BJ (cell line): ENCODE measurements at regions not wholly inside any gene's neighbourhood (a gene's known extent, or its start where the extent isn't known, plus 50 kb on each side); places are given as distances from the start of the nearest gene placed in this dataset.
"Not testable (repeated sequence)": the region's sequence is repeated elsewhere in the genome, so short reads cannot be mapped to it uniquely, and the experiment has no call there.

Experiments used
- CTCF ChIA-PET: fragments of 350-600 bp; formaldehyde crosslinking; extraction: SDS; loops from one replicate; lab custom pipeline; 2021; ENCODE audit warnings: antibody characterized with exemption, inconsistent platforms; lab: Yijun Ruan, JAX
- POLR2A ChIA-PET: fragments of 300-600 bp; sonication (Branson Sonifier 250); formaldehyde crosslinking; extraction: SDS; loops from one replicate; lab custom pipeline; 2021; ENCODE audit warnings: antibody characterized with exemption; lab: Charles Lee
- DNase-seq: peaks from one replicate; pipeline ENCODE4 v3.0.0-alpha.2; 2011; ENCODE audit warnings: low read depth
- H3K27me3 ChIP-seq: 2 replicates; pipeline ENCODE4 v1.6.0; 2011; ENCODE audit warnings: low read length; ENCODE audit not compliant: control insufficient read depth, insufficient read depth
- H3K36me3 ChIP-seq: 2 replicates; pipeline ENCODE4 v1.5.1; 2011; ENCODE audit warnings: low read length; ENCODE audit not compliant: control insufficient read depth, insufficient read depth
- H3K4me3 ChIP-seq: 2 replicates; pipeline ENCODE4 v1.5.1; 2011; ENCODE audit warnings: low read depth, mild to moderate bottlenecking, control low read depth, low read length
- TF ChIP-seq, protein P1 (sequence below): IDR thresholded peaks from 2 replicates; pipeline ENCODE4 v1.5.1; 2011; ENCODE audit warnings: low read depth, mild to moderate bottlenecking, control low read depth, inconsistent platforms, low read length, moderate library complexity; ENCODE audit not compliant: insufficient read depth

DNA sequence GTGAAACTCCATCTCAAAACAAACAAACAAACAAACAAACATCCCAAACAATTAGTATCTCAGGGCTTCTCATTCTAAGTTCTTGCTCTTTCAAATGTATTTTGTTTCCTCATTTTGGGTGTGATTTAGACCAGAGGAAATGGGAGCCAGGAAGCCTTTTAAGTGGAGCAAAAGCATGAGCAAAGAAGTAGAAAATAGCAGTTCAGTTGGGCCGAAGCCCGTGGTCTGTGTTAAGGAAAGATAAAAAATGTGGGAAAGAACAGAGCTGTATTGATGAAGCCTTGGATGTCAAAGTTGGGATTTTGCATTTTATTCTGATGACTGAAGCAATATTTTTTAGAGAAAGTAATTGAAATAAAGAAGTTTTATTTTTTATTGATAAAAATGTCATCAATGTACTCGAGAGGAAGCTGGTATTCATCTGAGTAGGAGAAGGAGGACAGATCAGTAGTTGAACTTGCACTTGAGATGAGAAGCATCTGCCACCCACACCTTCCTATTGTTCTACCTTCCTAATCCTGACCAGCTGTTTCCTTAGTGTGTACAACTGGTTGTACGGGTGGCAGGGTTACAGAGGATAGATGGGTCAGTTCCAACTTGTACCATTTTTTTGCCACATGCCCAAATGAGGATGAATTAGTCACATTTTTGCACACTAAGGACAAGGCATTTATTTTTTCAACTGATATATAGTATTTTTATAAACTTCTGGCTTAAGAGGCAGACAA is 56.1 kb downstream of the KIAA0408 start:
- ChIA-PET POLR2A (no interaction called here), CTCF (no interaction called here)
- DNase-seq: no peak
- TF ChIP-seq, protein P1, sequence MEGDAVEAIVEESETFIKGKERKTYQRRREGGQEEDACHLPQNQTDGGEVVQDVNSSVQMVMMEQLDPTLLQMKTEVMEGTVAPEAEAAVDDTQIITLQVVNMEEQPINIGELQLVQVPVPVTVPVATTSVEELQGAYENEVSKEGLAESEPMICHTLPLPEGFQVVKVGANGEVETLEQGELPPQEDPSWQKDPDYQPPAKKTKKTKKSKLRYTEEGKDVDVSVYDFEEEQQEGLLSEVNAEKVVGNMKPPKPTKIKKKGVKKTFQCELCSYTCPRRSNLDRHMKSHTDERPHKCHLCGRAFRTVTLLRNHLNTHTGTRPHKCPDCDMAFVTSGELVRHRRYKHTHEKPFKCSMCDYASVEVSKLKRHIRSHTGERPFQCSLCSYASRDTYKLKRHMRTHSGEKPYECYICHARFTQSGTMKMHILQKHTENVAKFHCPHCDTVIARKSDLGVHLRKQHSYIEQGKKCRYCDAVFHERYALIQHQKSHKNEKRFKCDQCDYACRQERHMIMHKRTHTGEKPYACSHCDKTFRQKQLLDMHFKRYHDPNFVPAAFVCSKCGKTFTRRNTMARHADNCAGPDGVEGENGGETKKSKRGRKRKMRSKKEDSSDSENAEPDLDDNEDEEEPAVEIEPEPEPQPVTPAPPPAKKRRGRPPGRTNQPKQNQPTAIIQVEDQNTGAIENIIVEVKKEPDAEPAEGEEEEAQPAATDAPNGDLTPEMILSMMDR: no peak
- no peak overlapping the region for H3K4me3 ChIP-seq
- H3K27me3 ChIP-seq: no peaks in the 10 kb centered on the region
- H3K36me3 ChIP-seq: no peaks in the 10 kb centered on the region

DNA sequence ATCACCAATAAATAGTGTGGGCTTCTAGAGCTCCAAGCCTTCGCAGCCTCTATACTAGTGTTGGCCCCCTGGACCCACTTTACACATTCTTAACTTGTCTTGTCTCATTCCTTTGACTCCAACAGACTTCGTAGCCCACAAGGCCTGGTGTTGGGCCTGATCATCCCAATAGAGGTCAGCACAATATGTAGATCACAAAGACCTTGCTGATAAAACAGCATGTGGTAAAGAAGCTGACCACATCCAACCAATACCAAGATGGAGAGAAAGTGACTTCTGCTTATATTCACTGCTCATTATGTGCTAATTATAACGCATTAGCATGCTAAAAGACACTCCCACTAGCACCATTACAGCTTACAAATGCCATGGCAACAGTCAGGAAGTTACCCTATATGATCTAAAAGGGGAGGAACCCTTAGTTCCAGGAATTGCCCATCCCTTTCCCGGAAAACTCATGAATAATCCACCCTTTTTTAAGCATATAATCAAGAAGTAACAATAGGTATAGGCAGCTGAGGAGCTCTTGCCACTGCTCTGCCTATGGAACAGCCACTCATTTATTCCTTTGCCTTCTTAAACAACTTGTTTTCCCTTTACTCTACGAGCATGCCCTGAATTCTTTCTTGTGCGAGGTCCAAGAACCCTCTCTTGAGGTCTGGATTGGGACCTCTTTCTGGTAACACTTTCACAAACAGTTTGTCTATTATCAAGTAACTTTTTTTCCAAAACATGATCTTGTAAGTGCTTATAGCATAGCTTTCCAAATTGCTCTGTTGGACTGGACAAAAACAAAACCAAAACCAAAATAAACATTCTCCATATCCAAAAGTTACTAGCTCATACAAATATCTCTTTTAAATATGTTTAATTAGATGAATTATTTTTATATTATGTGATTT is 54.6 kb upstream of the ECHDC1 start:
- no peak for DNase-seq

DNA sequence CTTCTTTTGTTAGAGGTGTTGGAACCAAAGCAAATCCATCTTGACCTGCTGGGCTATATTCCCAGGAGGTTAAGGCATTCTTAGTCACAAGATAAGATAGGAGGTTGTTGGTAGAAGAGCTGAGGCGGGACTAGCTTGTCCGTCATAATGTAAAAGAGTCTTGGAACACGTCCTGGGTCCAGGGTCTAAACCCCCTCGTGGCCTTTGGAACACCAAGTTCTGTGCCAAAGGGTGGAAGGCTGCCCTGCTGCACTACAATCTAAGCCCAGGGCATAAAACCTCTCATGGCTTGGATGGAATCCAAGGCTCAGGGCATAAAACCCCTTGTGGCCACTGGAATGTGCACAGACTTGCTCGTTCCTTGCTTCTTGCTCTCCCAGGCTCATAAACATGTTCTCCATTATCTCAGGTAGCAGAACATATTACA is 53.8 kb upstream of the ECHDC1 start:
- POLR2A ChIA-PET, H3K4me3 ChIP-seq, H3K27me3 ChIP-seq, CTCF ChIA-PET, H3K36me3 ChIP-seq, DNase-seq: not testable (repeated sequence)

More for the DNA sequence above, 54.6 kb upstream of the ECHDC1 start:
- CTCF ChIA-PET: interaction anchor here (1.0 kb wide), 1 partner anchor 202 kb away, joined by 3 read pairs; no protein-coding TSS in a partner anchor
- H3K4me3 ChIP-seq: no peak overlapping the region
- POLR2A ChIA-PET: no interaction called here
- H3K27me3 ChIP-seq: no peaks in the 10 kb centered on the region
- TF ChIP-seq, protein P1: no peak
- no peaks in the 10 kb centered on the region for H3K36me3 ChIP-seq
